IPS DF 6.9 (cell line): ENCODE measurements at regions not wholly inside any gene's neighbourhood (a gene's known extent, or its start where the extent isn't known, plus 50 kb on each side); places are given as distances from the start of the nearest gene placed in this dataset.

Source experiments
- DNase-seq: peaks from one replicate; pipeline ENCODE4 v3.0.0-alpha.2; 2013; ENCODE audit warnings: low read depth, low spot score
- H3K27ac ChIP-seq: one replicate; pipeline ENCODE4 v1.5.1; 2013; ENCODE audit warnings: low read length, control low read depth
- H3K27me3 ChIP-seq: 2 replicates; pipeline ENCODE4 v1.6.1; 2013; ENCODE audit warnings: mild to moderate bottlenecking, low read length; ENCODE audit not compliant: control insufficient read depth, insufficient read depth
- H3K36me3 ChIP-seq: 2 replicates; pipeline ENCODE4 v1.6.1; 2013; ENCODE audit warnings: low read length; ENCODE audit not compliant: control insufficient read depth, insufficient read depth
- H3K4me1 ChIP-seq: 2 replicates; pipeline ENCODE4 v1.6.1; 2013; ENCODE audit warnings: low read length; ENCODE audit not compliant: control insufficient read depth, insufficient read depth
- H3K4me3 ChIP-seq: 2 replicates; pipeline ENCODE4 v1.5.1; 2013; ENCODE audit warnings: mild to moderate bottlenecking, low read length
- H3K9me3 ChIP-seq: 2 replicates; pipeline ENCODE4 v1.6.1; 2013; ENCODE audit warnings: low read length, inconsistent platforms; ENCODE audit not compliant: control insufficient read depth, insufficient read depth
- WGBS: extraction: QIAGEN DNeasy Blood & Tissue Kit; methylation state at CpG from one replicate; pipeline ENCODE4 v1.1.7; 2013; ENCODE audit warnings: mixed read lengths, missing lambda C conversion rate; ENCODE audit not compliant: insufficient read length, insufficient coverage; 5-methylcytosine and 5-hydroxymethylcytosine counted together

DNA sequence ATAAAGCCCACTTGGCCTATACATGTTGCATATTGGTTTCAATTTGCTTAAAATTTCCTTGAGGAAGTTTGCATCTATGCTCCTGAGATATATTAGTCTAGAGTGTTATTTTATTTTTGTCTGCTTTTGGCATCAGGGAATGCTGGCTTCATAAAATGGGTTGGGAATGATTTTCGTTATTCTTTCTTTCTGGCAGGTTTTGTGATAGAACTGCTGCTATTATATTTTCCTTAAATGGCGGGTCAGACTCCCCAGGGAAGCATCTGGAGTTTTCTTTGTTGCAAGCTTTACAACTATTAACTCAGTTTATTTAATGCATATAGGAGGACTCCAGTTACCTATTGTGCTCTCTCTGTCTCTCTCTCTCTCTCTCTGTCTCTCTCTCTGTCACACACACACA, 82.0 kb upstream of the WDR17 start:
- DNase-seq = no peak
- Histone ChIP-seq H3K4me3 (no peak overlapping the region), H3K9me3 (no peaks in the 10 kb centered on the region), H3K27ac (no peak overlapping the region), H3K36me3 (no peaks in the 10 kb centered on the region), H3K27me3 (no peaks in the 10 kb centered on the region), H3K4me1 (no peaks in the 10 kb centered on the region)
- WGBS = no CpG with 5 or more reads among the region's 2 CpGs

DNA sequence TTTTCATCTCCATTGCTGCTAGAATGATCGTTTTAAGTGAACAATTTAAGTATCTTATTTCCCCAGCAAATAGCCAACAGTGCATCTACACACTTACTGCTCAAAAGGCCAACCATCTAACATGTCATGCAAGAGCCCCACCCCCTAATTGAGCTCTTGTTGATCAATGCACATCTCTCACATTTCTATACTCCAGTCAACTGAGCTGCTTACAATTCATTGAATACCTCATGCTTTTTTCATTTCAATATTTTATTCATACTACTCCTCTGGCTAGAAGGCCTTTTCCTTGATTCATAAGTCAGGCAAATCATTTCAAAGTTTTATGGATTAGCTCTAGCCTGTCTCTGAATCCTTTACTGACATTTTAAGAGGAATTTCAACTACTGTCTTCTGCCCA, 79.0 kb upstream of the WDR17 start:
- H3K27me3 ChIP-seq = no peaks in the 10 kb centered on the region

DNA sequence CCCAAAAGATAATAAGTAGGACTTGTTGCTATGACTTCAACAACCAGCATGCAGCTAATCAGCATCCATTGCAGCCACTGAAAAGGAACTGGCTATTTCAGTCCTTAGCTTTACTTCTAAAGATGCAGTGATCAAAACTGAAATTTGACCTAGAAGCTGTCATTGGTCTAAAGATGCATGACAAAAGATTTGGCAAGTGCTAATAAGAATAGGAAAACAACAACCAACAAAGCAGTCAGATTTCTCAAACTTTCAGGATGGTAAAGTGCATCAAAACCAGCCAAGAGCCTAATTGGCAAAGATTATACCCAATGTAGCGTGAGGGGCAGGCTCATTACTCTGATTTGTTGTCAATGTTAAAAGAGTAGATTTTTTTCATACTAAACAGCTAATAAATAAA, 77.1 kb upstream of the WDR17 start:
- no peak overlapping the region for H3K27ac ChIP-seq
- WGBS = no CpG with 5 or more reads among the region's 1 CpG

More for the DNA sequence above, 79.0 kb upstream of the WDR17 start:
- no peaks in the 10 kb centered on the region for H3K9me3 ChIP-seq
- no peaks in the 10 kb centered on the region for H3K36me3 ChIP-seq
- DNase-seq = no peak
- H3K4me1 ChIP-seq = no peaks in the 10 kb centered on the region
- no CpG with 5 or more reads among the region's 1 CpG for WGBS
- H3K4me3 ChIP-seq = no peak overlapping the region
- no peak overlapping the region for H3K27ac ChIP-seq

DNA sequence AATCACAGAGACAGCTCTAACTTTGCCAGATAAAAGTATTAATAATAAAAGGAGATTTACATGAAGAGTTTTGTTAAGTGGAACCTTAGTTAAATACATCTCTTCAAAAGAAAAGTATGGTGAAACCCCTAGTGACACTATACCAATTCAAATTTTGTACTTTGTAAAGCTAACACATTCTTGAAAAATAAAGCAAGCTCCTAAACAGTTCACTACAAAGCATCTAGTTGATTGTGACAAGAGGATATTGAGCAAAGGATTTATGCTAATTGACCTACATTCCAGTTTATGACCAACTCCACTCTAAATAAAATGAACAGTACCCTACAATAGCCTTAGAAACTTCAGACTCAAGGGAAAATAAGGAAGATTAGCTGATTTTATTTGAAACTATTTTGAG, 69.4 kb upstream of the WDR17 start:
- H3K27ac ChIP-seq = no peak overlapping the region
- no peaks in the 10 kb centered on the region for H3K36me3 ChIP-seq
- H3K27me3 ChIP-seq = no peaks in the 10 kb centered on the region
- H3K4me3 ChIP-seq = no peak overlapping the region
- no peaks in the 10 kb centered on the region for H3K9me3 ChIP-seq
- no peak for DNase-seq
- peaks cover 1% of the 10 kb centered on the region; the same call in 1 of the 2 replicates for H3K4me1 ChIP-seq

More for the DNA sequence above, 77.1 kb upstream of the WDR17 start:
- H3K4me1 ChIP-seq = no peaks in the 10 kb centered on the region
- H3K9me3 ChIP-seq = no peaks in the 10 kb centered on the region
- no peak for DNase-seq
- no peak overlapping the region for H3K4me3 ChIP-seq
- H3K36me3 ChIP-seq = no peaks in the 10 kb centered on the region
- no peaks in the 10 kb centered on the region for H3K27me3 ChIP-seq

DNA sequence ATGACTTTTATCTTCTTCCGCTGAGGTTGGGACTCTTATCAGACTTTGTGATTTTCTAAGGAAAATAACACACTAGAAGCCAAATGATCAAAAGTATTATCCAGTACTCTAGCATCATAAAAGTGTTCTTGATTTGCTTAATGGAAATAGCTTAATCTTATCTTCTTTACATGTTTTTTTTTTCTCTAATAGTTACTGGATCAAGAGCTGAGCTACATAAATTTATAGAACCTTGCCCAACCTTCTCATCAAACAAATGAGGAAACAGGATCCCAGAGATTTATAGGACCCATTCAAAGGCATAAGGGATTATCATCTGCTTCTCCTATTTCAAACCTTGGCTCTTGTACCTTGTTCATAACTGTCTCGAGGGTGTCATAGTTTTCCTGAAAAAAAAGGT, 68.3 kb upstream of the WDR17 start:
- Histone ChIP-seq H3K4me3 (no peak overlapping the region), H3K27me3 (no peaks in the 10 kb centered on the region; the same call in 1 of the 2 replicates), H3K27ac (no peak overlapping the region), H3K36me3 (no peaks in the 10 kb centered on the region), H3K4me1 (peaks cover 1% of the 10 kb centered on the region; the same call in 1 of the 2 replicates), H3K9me3 (no peaks in the 10 kb centered on the region)
- DNase-seq = no peak
- WGBS = no CpG with 5 or more reads among the region's 2 CpGs

DNA sequence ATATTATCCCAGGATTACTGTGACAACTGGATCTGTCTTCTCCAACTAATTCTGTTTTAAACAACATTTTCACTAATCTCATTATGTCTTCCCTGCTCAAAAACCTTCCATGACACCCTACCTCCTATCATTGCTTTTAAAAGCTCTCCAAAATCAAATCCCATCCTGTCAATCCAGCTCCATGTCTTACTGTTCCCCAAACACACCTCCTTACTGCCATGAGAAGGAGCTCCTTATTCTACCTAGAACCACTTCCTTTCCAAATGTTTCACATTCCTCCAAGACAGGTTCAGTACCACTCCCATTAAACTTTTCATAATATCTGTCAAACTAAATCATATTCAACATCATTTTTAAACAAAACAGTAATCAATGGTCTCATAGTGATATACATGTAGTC, 66.9 kb upstream of the WDR17 start:
- DNase-seq = peak; percentile 80
- Histone ChIP-seq H3K27ac (no peak overlapping the region), H3K36me3 (no peaks in the 10 kb centered on the region), H3K4me1 (peaks cover 1% of the 10 kb centered on the region; the same call in 1 of the 2 replicates), H3K27me3 (no peaks in the 10 kb centered on the region; the same call in 1 of the 2 replicates), H3K4me3 (no peak overlapping the region), H3K9me3 (no peaks in the 10 kb centered on the region)

DNA sequence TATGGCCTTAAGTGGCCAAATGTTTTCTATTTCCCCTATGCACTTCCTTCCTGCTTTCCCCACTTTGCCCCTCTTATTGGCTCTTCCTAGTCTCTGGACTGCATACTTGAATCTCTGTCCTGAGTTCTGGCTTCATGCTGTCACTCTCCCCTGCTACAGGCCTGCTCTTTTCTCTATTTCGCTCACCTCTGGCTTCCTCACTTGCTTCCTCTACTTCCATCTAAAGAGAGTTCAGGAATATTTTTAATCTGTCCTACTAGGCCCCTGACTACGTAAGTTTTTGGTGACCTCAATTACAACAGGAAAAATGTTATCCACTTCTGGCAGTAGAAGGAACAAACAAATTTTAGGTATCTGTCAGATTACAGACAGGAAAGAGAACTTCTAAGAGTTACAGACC, 65.7 kb upstream of the WDR17 start:
- WGBS = no CpG with 5 or more reads among the region's 2 CpGs
- H3K9me3 ChIP-seq = no peaks in the 10 kb centered on the region
- no peak overlapping the region for H3K27ac ChIP-seq
- no peak for DNase-seq
- H3K36me3 ChIP-seq = no peaks in the 10 kb centered on the region
- H3K4me3 ChIP-seq = no peak overlapping the region
- H3K4me1 ChIP-seq = peaks cover 1% of the 10 kb centered on the region; the same call in 1 of the 2 replicates
- no peaks in the 10 kb centered on the region; the same call in 1 of the 2 replicates for H3K27me3 ChIP-seq

DNA sequence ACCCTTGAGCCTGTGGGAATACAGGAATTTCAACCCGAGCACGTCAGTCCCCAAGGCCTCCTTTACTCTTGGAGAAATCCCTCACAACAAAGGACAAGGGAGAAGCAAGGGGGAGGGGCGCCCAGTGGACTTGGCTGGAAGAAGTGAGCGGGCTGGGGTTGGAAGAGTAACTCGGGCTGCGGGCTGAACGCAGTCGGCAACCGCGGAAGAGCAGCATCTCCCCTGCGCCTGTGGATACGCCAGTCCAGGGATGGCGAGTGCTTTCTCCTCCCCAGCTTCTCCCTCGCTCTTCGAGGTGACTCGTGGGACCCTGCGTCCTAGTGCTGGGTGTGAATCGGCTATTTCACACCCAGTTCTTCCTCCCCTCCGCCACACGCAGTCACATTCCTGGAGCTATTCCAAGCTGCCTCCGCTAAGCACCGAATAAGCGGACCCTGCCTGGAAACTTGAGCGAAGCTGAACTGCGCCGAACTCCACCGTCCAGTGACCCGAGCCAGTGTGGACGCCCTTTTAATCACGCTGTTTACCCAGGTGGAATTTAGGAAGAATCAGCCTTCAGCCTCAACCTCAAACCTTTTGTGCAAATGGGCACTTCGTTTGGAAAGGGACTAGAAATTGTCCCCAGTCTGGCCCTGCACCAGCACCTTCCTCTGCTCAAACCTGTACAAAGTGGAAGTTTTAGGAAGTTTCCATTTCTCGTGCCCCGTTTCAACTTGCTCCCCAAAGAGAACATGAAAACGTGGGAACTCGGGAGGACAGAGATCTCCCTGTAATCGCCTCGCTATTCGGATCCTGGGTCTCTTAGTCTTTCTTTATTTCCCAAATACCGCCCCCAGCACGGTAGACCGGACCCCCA, 64.3 kb upstream of the WDR17 start:
- no CpG with 5 or more reads among the region's 41 CpGs for whole genome bisulfite sequencing
- Histone ChIP-seq H3K27ac (no peak overlapping the region), H3K4me3 (peak overlapping the region; percentile 44; the same call in 1 of the 2 replicates), H3K27me3 (no peaks in the 10 kb centered on the region; the same call in 1 of the 2 replicates), H3K4me1 (no peaks in the 10 kb centered on the region; the same call in 1 of the 2 replicates), H3K9me3 (no peaks in the 10 kb centered on the region), H3K36me3 (no peaks in the 10 kb centered on the region)
- DNase-seq = peak; percentile 55

DNA sequence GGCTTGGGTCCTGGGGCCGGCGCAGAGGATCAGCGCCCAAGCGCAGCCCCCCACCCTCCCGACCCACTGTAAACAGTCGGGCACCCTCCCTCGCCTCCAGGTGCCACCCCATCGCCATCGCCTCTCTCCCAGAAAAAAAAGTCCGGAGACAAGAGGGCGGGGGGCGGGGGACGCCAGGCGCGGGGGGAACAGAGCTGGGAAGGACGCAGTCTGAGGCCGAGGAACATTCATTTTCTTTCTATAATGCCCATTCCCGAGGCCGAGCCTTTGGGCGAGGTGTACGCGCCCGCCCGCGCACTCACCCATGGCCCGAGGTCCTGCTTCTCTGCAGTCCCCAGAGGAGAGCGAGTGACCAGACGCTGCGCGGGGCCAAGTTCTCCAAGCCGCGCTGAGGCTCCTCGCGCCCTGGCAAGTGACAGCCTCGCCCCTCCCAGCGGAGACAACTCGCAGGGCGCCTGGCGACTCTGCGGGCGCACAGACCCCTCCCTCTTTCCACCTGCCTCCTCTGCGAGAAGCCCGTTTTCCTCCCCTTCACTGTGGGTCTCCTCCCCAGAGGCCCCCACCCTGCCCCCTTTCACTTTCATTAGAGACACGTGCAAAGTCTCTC, 63.5 kb upstream of the WDR17 start:
- H3K4me3 ChIP-seq = peak overlapping the region; percentile 44
- no peak for DNase-seq
- no peak overlapping the region for H3K27ac ChIP-seq
- no peaks in the 10 kb centered on the region; the same call in 1 of the 2 replicates for H3K27me3 ChIP-seq
- no peaks in the 10 kb centered on the region; the same call in 1 of the 2 replicates for H3K4me1 ChIP-seq
- H3K36me3 ChIP-seq = no peaks in the 10 kb centered on the region
- no peaks in the 10 kb centered on the region for H3K9me3 ChIP-seq
- no CpG with 5 or more reads among the region's 44 CpGs for WGBS

DNA sequence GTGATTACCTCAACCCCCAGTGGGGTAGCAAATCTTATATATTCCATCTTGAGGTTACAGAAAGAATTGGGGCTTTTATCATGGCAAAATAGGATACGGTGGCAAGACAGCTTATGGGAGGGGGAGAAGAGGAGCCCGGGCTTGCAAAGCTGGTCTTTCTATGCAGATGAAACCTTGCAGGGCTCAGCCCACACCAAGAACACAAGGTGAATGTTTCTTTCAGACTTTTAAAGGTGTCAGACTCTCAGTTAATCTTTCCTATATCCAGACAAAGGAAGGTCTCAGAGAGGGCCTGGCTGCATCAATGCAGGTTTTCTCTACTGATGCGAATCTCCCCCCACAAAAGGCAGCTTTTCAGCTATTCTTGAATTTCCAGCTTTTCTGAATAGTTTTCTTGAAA, 59.9 kb upstream of the WDR17 start:
- no peaks in the 10 kb centered on the region for H3K36me3 ChIP-seq
- WGBS = no CpG with 5 or more reads among the region's 3 CpGs
- no peaks in the 10 kb centered on the region; the same call in 1 of the 2 replicates for H3K27me3 ChIP-seq
- DNase-seq = no peak
- no peaks in the 10 kb centered on the region; the same call in 1 of the 2 replicates for H3K4me1 ChIP-seq
- H3K27ac ChIP-seq = no peak overlapping the region
- no peak overlapping the region for H3K4me3 ChIP-seq
- H3K9me3 ChIP-seq = no peaks in the 10 kb centered on the region
